PFSK-1 (cell line): ENCODE measurements at regions not wholly inside any gene's neighbourhood (a gene's known extent, or its start where the extent isn't known, plus 50 kb on each side); places are given as distances from the start of the nearest gene placed in this dataset.

Experiments used
- POLR2AphosphoS5 ChIP-seq: IDR thresholded peaks from 2 replicates; pipeline ENCODE4 v1.6.1; 2012; ENCODE audit warnings: low read depth, mild to moderate bottlenecking, control low read depth, low read length, moderate library complexity
- SIN3A ChIP-seq: IDR thresholded peaks from 2 replicates; pipeline ENCODE4 v1.6.1; 2012; ENCODE audit warnings: mild to moderate bottlenecking, low read length, moderate library complexity, borderline replicate concordance; ENCODE audit not compliant: insufficient read depth
- TAF1 ChIP-seq: IDR thresholded peaks from 2 replicates; pipeline ENCODE4 v1.6.1; 2012; ENCODE audit warnings: low read length, control low read depth, borderline replicate concordance; ENCODE audit not compliant: insufficient read depth
- TF ChIP-seq, protein P1 (sequence below), 2 experiments: IDR thresholded peaks; 2 replicates each; pipeline versions ENCODE4 v1.6.1 to v1.8.0; 2011 to 2012; ENCODE audit warnings: low read depth in 2 of 2, low read length in 2 of 2, control low read depth in 1 of 2, inconsistent platforms in 1 of 2, mild to moderate bottlenecking in 1 of 2, moderate library complexity in 1 of 2; ENCODE audit not compliant: insufficient read depth in 1 of 2

DNA sequence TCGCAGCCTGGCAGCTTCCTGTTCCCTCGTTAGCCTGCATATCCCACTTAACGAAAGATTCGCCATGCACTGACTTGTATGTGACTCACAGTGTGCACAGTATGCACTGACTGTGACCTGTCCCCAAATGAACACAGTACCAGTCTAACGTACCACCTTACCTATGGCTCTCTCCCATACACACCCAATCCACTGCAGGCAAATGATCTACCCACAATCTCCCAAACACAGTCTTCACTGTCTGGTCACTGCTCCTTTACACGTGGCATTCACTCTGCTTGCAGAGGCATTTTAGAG, 163.5 kb upstream of the EEA1 start:
- TF ChIP-seq POLR2AphosphoS5 (no peak), SIN3A (no peak), TAF1 (no peak)
- TF ChIP-seq, protein P1, sequence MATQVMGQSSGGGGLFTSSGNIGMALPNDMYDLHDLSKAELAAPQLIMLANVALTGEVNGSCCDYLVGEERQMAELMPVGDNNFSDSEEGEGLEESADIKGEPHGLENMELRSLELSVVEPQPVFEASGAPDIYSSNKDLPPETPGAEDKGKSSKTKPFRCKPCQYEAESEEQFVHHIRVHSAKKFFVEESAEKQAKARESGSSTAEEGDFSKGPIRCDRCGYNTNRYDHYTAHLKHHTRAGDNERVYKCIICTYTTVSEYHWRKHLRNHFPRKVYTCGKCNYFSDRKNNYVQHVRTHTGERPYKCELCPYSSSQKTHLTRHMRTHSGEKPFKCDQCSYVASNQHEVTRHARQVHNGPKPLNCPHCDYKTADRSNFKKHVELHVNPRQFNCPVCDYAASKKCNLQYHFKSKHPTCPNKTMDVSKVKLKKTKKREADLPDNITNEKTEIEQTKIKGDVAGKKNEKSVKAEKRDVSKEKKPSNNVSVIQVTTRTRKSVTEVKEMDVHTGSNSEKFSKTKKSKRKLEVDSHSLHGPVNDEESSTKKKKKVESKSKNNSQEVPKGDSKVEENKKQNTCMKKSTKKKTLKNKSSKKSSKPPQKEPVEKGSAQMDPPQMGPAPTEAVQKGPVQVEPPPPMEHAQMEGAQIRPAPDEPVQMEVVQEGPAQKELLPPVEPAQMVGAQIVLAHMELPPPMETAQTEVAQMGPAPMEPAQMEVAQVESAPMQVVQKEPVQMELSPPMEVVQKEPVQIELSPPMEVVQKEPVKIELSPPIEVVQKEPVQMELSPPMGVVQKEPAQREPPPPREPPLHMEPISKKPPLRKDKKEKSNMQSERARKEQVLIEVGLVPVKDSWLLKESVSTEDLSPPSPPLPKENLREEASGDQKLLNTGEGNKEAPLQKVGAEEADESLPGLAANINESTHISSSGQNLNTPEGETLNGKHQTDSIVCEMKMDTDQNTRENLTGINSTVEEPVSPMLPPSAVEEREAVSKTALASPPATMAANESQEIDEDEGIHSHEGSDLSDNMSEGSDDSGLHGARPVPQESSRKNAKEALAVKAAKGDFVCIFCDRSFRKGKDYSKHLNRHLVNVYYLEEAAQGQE (IDR thresholded peaks at IDR 0.05; ENCODE audit: insufficient read depth in 1 of 2, low read depth in 2 of 2, low read length in 2 of 2) = no peak
